ENCODE measurements at regions not wholly inside any gene's neighbourhood (a gene's known extent, or its start where the extent isn't known, plus 50 kb on each side); places are given as distances from the start of the nearest gene placed in this dataset.

GRCh38 chr10:28250782-28251181 lies 52.1 kb downstream of the MPP7 start:
- DNase-seq = no peak

GRCh38 chr10:28250358-28250757 lies 52.5 kb downstream of the MPP7 start:
- no peak for DNase-seq

DNA sequence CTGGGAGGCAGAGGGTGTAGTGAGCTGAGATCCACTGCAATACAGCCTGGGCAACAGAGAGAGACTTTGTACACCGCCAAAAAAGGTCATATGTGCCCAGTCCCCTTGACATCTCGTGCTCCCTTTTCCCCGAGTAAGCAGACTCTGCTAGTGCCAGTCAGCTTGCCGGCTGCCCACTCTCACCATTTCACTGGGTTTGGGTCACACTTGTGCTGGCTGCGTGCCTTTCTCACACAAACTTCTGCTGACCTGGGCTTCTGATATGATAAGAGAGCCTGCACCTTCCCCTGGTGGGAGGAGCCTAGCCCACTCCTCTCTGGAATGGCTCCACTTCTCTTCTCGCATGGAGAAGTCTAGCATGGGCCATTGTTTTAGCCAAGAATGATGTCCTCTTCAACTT lies 53.4 kb downstream of the MPP7 start:
- DNase-seq = no peak

- DNase-seq = no peak
Observed at GRCh38 chr10:28248092-28248491, 54.8 kb downstream of the MPP7 start.

DNA sequence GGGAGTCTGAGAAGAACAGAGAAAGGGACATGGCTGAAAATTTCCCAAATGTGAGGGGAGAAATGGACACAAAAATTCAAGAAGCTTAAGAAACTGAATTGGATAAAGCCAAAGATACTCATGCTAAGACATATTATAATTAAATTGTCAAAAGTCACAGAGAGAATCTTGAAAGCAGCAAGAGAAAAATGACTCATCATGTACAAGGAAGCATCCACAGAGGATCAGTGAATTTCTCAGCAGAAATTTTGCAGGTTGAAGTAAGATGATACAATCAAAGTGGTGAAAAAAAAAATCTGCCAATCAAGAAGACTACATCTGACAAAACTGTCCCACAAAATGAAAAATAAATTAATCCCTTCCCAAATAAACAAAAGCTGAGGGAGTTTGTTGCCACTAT lies 56.8 kb downstream of the MPP7 start:
- no peak for DNase-seq

DNA sequence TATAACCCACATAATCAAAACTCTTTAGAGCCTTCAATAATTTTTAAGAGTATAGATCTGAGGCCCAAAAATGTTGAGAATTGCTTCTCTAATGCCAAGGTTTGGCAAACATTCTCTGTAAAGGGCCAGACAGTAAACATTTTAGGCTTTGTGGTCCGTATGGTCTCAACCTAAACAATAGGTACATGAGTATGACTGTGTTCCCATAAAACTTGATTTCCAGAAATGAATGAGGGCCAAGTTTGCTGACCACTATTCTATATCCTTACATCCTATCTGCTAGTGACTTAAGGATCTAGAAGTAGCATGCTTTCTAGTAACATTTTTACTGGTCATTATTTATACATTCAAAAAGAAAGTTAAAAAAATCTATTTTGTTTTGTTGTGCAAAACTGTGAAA lies 58.9 kb downstream of the MPP7 start:
- no peak for DNase-seq

DNA sequence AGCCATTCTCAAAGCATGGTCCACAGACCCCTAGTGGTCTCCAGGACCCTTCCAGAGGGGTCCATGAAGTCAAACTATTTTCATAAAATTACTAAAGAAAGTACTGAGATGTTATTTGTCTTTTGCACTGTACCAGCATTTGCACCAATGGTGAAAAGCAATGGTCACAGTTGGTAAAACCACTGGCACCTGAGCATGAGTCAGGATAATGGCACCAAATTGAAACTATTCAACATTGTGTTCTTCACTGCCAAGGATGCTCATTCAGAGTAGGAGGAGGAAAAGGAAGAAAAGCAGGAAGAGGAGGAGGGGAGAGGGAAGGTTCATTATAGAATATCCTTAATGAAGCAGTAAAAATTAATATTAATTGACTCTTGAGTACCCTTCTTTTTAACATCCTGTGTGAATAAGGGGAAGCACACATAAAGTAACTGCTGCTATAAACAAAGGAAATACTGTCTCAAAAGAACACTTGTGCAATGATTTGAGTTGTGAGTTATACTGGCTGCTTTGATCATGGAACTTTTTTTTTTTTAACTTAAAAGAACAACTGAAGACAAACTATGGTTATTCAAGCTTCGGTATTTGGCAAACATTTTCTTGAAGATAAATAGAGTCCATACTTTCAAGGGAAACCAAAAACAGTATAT lies 60.2 kb downstream of the MPP7 start:
- no peak for DNase-seq

DNA sequence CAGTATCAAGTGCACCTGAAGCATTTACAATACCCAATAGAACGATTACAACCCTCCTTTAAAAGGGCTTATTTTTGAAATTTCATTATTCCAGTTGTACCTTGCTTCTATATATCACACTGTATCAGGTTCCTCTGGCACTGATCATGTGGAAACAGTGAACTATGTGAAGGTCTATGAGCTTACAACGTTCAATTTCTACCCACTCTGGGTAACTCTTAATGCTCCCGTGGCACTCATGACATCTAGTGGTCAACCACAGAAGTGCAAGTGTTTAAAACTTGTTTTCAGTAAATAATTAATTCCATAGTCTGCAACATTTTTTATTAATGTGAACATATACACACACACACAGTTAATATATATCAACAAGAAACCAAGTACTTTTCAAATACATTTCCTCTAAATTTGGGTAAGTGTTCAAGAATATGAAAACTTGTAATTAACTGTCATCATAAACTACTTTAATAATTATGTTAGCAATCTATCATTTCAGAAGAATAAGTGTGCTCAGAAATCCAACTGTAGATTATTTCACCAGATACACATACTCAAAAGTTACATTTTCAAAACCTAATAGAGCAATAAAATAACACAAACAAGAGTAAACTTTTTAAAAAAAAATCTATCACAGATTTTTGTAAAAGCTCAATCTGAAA lies 61.0 kb downstream of the MPP7 start:
- peak; percentile 2 for DNase-seq

- DNase-seq = no peak
Observed at GRCh38 chr10:28240400-28240799, 62.5 kb downstream of the MPP7 start.

DNA sequence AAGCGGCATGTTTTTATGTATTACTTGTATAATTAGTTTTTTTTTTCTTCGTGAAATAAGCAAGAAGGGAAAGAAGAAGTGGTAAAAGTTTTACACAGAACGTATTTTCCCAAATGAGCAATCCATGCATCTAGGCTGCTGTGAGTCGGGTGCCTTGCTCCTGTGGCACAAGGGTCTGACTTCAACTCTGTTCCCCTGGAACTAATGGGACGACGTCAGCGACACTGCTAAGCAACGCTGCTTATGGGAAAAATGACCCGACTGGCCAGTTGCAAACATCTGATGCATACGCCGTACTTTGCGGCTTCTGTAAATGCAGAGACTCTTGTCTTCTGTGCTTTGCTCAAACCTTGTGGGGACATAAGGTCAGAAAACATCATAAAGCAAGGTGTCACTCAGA lies 66.3 kb downstream of the MPP7 start:
- no peak for DNase-seq

- no peak for DNase-seq
Observed at GRCh38 chr10:28220811-28221210, 82.1 kb downstream of the MPP7 start.

- no peak for DNase-seq
Observed at GRCh38 chr10:28219251-28219650, 83.6 kb downstream of the MPP7 start.

GRCh38 chr10:28217848-28218247 lies 85.0 kb downstream of the MPP7 start:
- DNase-seq = no peak

DNA sequence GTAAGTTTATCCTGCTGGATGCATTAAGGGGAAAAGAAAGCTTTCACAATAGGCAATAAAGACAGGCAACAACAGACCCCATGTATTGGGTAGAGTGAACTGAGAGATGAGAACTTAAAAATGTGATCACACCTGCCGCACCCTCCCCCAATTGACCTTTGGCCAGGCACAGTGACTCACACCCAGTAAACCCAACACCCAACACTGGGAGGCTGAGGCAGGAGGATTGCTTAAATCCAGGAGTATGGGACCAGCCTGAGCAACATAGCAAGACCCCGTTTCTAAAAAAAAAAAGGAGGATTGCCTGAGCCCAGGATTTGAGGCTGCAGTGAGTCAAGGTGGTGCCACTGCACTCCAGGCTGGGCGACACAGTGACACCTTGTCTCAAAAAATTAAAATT lies 86.9 kb downstream of the MPP7 start:
- no peak for DNase-seq

DNA sequence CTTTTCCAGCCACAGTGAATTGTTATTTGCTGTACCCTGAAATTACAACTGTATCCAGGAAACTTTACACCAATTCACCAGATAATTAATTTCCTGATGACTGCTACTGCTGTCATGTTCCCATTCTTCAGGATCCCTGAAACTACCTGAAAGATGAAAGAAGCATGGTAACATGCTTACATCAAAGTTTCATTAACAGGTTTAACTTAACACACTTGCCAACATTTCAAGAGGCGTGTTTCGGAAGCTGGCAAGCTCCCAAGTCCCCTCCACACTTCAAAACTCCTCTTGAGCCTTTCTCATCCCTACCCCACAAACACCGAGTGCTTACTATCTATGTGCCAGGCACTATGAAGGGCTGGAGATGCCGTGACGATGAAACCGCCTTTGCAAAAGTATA lies 88.6 kb downstream of the MPP7 start:
- DNase-seq = no peak

- DNase-seq = no peak
Observed at GRCh38 chr10:28211759-28212158, 91.1 kb downstream of the MPP7 start.

GRCh38 chr10:28207799-28208198 lies 95.1 kb downstream of the MPP7 start:
- no peak for DNase-seq

DNA sequence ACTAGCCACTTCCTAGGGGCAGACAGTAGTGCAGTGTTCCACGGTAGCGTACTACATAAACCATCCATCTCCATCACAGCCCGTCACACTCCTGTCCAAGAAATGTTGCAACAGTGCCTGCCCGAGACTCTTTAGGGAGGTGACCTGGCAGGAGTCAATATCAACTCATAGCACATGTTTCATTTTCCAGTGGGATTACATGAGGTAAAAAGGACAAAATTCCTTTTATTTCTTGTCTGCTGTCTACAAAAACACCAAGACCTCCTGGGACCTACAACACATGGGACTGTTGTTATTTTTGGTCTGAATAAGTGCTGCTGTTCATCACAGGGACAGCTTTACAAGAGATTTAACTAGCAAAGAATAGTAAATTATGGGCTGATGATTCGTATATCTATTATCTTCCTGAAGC lies 99.9 kb downstream of the MPP7 start:
- no peak for DNase-seq

DNA sequence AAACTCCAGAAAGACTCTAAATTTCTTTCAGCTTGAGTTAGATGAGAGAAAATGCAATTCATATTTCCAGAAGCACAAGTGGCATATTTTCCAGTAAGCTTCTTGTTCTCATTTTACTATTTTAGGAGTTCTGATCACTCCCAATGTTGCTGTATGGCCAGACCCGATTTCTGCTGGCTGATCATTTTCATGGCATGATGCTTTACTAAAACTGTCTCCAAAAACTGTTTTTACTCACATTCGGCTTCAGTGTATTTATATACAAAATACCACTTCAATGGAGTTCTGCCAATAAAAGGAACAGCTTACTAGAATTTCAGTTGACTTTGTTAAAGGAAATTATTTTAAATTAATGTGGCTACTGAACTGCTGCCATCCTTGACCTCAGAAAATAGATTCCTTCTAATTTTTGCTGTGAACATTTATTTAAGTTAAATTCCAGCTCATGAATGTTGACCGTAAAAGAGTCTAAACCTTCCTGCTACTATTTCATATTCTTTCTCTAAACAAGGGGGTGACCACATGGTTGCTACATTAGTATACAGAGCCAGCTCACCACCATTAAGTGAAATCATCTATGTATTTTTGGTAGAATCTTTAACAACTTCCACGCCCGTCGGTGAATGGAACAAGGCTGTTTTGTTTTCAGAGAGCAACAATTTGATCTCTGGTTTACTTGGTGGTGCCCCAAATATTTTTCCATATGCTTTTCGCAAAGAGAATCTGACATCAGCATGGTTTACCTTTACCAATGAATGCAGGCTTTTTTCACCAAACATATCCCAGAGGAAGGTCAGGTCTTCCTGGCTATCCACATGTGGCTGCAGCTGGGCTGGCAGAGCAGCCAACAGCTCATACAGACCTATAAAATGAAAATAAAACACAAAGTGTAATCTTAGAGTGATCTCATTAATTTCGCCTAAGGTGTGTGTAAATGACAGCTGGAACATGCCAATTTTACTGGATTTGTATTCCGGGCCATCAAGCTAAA lies 101.2 kb downstream of the MPP7 start:
- no peak for DNase-seq

DNA sequence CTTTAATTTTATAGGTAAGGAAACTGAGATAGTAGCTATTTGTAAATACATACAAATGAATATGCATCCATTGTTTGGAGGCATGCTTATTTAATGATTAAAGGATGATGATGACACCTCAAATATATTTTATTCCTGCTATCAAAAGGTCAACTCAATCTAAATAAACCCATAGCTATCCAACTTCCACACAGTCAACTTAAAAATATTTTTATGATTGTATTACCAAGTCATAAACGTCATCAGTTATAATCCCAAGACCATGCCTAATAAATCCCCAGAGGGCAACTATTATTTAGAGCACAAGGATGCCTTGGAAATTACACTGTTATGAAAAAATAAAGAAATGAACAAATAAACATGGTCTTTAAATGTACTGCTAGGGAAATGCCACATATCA lies 102.1 kb downstream of the MPP7 start:
- DNase-seq = no peak

- DNase-seq = no peak
Observed at GRCh38 chr10:28199941-28200340, 102.9 kb downstream of the MPP7 start.

DNA sequence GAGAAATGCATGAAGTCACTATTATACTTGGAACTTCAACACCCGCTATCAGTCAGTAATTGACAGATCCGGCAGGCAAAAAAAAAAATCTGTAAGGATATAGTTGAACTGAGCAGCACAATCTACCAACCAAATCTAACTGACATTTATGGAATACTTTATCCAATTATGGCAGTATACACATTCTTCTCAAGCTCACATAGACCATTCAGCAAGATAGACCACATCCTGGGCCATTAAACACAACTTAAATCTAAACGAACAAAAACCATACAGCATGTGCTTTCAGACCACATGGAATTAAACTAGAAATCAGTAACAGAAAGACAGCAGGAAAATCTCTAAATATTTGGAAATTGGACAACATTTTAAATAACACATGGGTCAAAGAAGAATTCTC lies 112.7 kb downstream of the MPP7 start:
- DNase-seq = no peak

DNA sequence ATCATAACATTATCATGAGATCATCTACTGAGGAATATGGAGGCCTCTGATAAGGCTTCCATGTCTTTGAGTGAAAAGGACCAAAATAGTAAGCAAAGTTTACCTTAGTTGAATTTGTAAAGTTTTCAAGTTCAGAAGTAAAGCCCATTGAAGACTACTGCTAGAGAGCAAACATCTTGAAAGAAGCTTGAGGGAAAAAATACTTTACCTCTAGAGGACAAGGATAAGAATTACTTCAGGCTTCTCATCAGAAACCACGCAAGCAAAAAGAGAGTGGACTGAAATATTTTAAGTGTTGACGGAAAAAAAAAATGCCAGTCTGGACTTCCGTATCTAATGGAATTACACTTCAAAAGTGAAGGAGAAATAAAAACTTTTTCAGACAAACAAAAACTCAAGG lies 114.3 kb downstream of the MPP7 start:
- no peak for DNase-seq
